HEK293 (cell line): ENCODE measurements at regions not wholly inside any gene's neighbourhood (a gene's known extent, or its start where the extent isn't known, plus 50 kb on each side); places are given as distances from the start of the nearest gene placed in this dataset.

Experiments
- GLIS2 ChIP-seq: fragments of 450-650 bp; formaldehyde crosslinking; IDR thresholded peaks from 2 replicates; pipeline ENCODE4 v1.5.1; 2016; ENCODE audit warnings: missing biosample characterization, missing genetic modification characterization
- HOXA7 ChIP-seq: sonication (generic); formaldehyde crosslinking; IDR thresholded peaks from 2 replicates; pipeline ENCODE4 v1.8.1; 2022; ENCODE audit warnings: missing genetic modification reagents, borderline replicate concordance
- HOXD13 ChIP-seq: sonication (generic); formaldehyde crosslinking; IDR thresholded peaks from 2 replicates; pipeline ENCODE4 v1.8.0; 2022; ENCODE audit warnings: missing genetic modification reagents, borderline replicate concordance
- KLF1 ChIP-seq: fragments of 450-650 bp; formaldehyde crosslinking; IDR thresholded peaks from 2 replicates; pipeline ENCODE4 v1.5.1; 2016; ENCODE audit warnings: missing biosample characterization, missing genetic modification characterization
- KLF9 ChIP-seq: fragments of 450-650 bp; formaldehyde crosslinking; IDR thresholded peaks from 2 replicates; pipeline ENCODE4 v1.5.1; 2016; ENCODE audit warnings: missing biosample characterization, missing genetic modification characterization, low read depth
- PRDM6 ChIP-seq: fragments of 450-650 bp; formaldehyde crosslinking; IDR thresholded peaks from 2 replicates; pipeline ENCODE4 v1.5.1; 2017; ENCODE audit warnings: missing biosample characterization, missing genetic modification characterization
- RBAK ChIP-seq: fragments of 450-650 bp; formaldehyde crosslinking; IDR thresholded peaks from 2 replicates; pipeline ENCODE4 v1.5.1; 2016; ENCODE audit warnings: missing biosample characterization, missing genetic modification characterization
- SP2 ChIP-seq: fragments of 450-650 bp; formaldehyde crosslinking; IDR thresholded peaks from 2 replicates; pipeline ENCODE4 v1.5.1; 2016; ENCODE audit warnings: missing biosample characterization, missing genetic modification characterization
- ZBTB17 ChIP-seq: fragments of 450-650 bp; formaldehyde crosslinking; IDR thresholded peaks from 2 replicates; pipeline ENCODE4 v1.5.1; 2016; ENCODE audit warnings: missing biosample characterization, missing genetic modification characterization
- ZBTB20 ChIP-seq: fragments of 450-650 bp; formaldehyde crosslinking; IDR thresholded peaks from 2 replicates; pipeline ENCODE4 v1.5.1; 2016; ENCODE audit warnings: missing biosample characterization, missing genetic modification characterization
- ZBTB44 ChIP-seq: fragments of 450-650 bp; IDR thresholded peaks from 2 replicates; pipeline ENCODE4 v1.5.1; 2018; ENCODE audit warnings: missing biosample characterization, mild to moderate bottlenecking, missing genetic modification characterization
- ZBTB48 ChIP-seq: fragments of 450-650 bp; formaldehyde crosslinking; IDR thresholded peaks from 2 replicates; pipeline ENCODE4 v1.5.1; 2016; ENCODE audit warnings: missing biosample characterization, missing genetic modification characterization
- ZBTB7A ChIP-seq: fragments of 450-650 bp; formaldehyde crosslinking; IDR thresholded peaks from 2 replicates; pipeline ENCODE4 v1.5.1; 2016; ENCODE audit warnings: low read depth, missing biosample characterization, missing genetic modification characterization
- ZFHX2 ChIP-seq: fragments of 450-650 bp; formaldehyde crosslinking; conservative IDR thresholded peaks from 2 replicates; pipeline ENCODE4 v1.5.1; 2016; ENCODE audit warnings: missing biosample characterization, missing genetic modification characterization
- ZNF221 ChIP-seq: fragments of 450-650 bp; formaldehyde crosslinking; IDR thresholded peaks from 2 replicates; pipeline ENCODE4 v1.5.1; 2017; ENCODE audit warnings: missing biosample characterization, missing genetic modification characterization, borderline replicate concordance
- ZNF394 ChIP-seq: fragments of 450-650 bp; formaldehyde crosslinking; IDR thresholded peaks from 2 replicates; pipeline ENCODE4 v1.5.1; 2016; ENCODE audit warnings: missing biosample characterization, missing genetic modification characterization, mild to moderate bottlenecking, moderate library complexity, borderline replicate concordance
- ZNF398 ChIP-seq: fragments of 450-650 bp; formaldehyde crosslinking; IDR thresholded peaks from 2 replicates; pipeline ENCODE4 v1.5.1; 2017; ENCODE audit warnings: missing biosample characterization, missing genetic modification characterization
- ZNF433 ChIP-seq: fragments of 450-650 bp; formaldehyde crosslinking; IDR thresholded peaks from 2 replicates; pipeline ENCODE4 v1.5.1; 2016; ENCODE audit warnings: missing biosample characterization, missing genetic modification characterization, low read depth
- ZNF510 ChIP-seq: fragments of 450-650 bp; formaldehyde crosslinking; IDR thresholded peaks from 2 replicates; pipeline ENCODE4 v1.5.1; 2018; ENCODE audit warnings: mild to moderate bottlenecking, missing genetic modification characterization, missing biosample characterization; ENCODE audit not compliant: insufficient replicate concordance
- ZNF514 ChIP-seq: fragments of 450-650 bp; formaldehyde crosslinking; IDR thresholded peaks from 2 replicates; pipeline ENCODE4 v1.5.1; 2016; ENCODE audit warnings: missing biosample characterization, missing genetic modification characterization
- ZNF518A ChIP-seq: fragments of 450-650 bp; formaldehyde crosslinking; conservative IDR thresholded peaks from 2 replicates; pipeline ENCODE4 v1.5.1; 2016; ENCODE audit warnings: low read depth, missing biosample characterization, missing genetic modification characterization
- ZNF544 ChIP-seq: fragments of 450-650 bp; formaldehyde crosslinking; IDR thresholded peaks from 2 replicates; pipeline ENCODE4 v1.5.0; 2017; ENCODE audit warnings: missing biosample characterization, missing genetic modification characterization
- ZNF623 ChIP-seq: fragments of 450-650 bp; formaldehyde crosslinking; IDR thresholded peaks from 2 replicates; pipeline ENCODE4 v1.5.1; 2016; ENCODE audit warnings: missing biosample characterization, missing genetic modification characterization
- ZNF654 ChIP-seq: fragments of 450-650 bp; formaldehyde crosslinking; IDR thresholded peaks from 2 replicates; pipeline ENCODE4 v1.5.1; 2016; ENCODE audit warnings: low read depth, missing biosample characterization, missing genetic modification characterization
- ZNF658 ChIP-seq: fragments of 450-650 bp; formaldehyde crosslinking; IDR thresholded peaks from 2 replicates; pipeline ENCODE4; 2016; ENCODE audit warnings: missing biosample characterization, missing genetic modification characterization
- ZNF660 ChIP-seq: fragments of 450-650 bp; IDR thresholded peaks from 2 replicates; pipeline ENCODE4 v1.5.1; 2018; ENCODE audit warnings: missing biosample characterization, mild to moderate bottlenecking, missing genetic modification characterization
- ZNF664 ChIP-seq: fragments of 450-650 bp; formaldehyde crosslinking; IDR thresholded peaks from 2 replicates; pipeline ENCODE4 v1.5.1; 2016; ENCODE audit warnings: missing biosample characterization, missing genetic modification characterization
- ZSCAN16 ChIP-seq: fragments of 450-650 bp; formaldehyde crosslinking; IDR thresholded peaks from 2 replicates; pipeline ENCODE4 v1.5.1; 2016; ENCODE audit warnings: missing biosample characterization, missing genetic modification characterization
- ZXDB ChIP-seq: fragments of 450-650 bp; formaldehyde crosslinking; IDR thresholded peaks from 2 replicates; pipeline ENCODE4 v1.5.1; 2016; ENCODE audit warnings: missing biosample characterization, missing genetic modification characterization
- TF ChIP-seq, protein P1 (sequence below): fragments of 450-650 bp; formaldehyde crosslinking; IDR thresholded peaks from 2 replicates; pipeline ENCODE4 v1.5.1; 2016; ENCODE audit warnings: missing biosample characterization, missing genetic modification characterization

DNA sequence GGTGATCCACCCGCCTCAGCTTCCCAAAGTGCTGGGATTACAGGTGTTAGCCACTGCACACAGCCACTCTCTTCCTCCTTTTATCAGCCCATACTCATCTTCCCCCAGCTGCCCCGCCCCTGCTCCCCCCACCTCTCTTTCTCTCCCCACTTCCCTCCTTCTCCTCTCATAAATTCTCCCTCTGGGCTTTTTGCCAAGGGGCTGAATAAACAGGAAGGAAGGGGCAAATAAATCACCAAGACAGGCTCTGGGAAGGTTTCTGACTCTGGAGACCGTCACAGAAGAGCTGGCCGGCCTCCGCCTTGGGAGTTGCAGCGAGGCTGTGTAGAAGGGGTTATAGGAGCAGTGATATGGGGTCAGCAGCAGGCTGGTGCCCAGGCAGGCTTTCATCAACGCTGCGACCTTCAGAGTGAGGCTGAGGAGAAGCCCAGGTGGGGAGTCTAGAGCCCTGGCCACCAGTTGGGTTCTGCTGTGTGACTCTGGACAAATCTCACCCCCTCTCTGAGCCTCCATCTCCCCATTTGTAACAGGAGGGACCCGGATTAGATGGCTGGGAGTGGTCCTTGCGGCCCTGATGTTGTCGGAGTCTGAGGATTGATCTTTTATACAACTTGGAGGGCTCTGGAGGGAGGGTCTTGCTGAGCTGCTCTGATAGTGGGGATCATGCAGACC is 62.6 kb upstream of the RASD2 start (continued):
- TF ChIP-seq, protein P1, sequence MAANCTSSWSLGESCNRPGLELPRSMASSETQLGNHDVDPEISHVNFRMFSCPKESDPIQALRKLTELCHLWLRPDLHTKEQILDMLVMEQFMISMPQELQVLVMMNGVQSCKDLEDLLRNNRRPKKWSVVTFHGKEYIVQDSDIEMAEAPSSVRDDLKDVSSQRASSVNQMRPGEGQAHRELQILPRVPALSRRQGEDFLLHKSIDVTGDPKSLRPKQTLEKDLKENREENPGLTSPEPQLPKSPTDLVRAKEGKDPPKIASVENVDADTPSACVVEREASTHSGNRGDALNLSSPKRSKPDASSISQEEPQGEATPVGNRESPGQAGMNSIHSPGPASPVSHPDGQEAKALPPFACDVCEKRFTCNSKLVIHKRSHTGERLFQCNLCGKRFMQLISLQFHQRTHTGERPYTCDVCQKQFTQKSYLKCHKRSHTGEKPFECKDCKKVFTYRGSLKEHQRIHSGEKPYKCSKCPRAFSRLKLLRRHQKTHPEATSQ (tag by site-specific recombination) = no peak
- TF ChIP-seq ZSCAN16 (no peak), ZNF510 (no peak), PRDM6 (tag by site-specific recombination) (peak; percentile 47; the same call in 1 of the 2 replicates), ZNF658 (tag by site-specific recombination) (no peak), ZNF544 (tag by site-specific recombination) (no peak), ZNF221 (tag by site-specific recombination) (no peak), ZFHX2 (tag by site-specific recombination) (peak; percentile 95), ZNF394 (tag by site-specific recombination) (0 out of 2 replicates have a peak, but pooled peaks have one; percentile 36), ZXDB (peak; percentile 74), ZNF398 (tag by site-specific recombination) (peak; percentile 98), GLIS2 (tag by site-specific recombination) (no peak), ZNF514 (no peak), ZBTB7A (tag by site-specific recombination) (no peak), SP2 (tag by site-specific recombination) (peak; percentile 52), ZNF654 (no peak), HOXD13 (CRISPR knock-in tag) (no peak), HOXA7 (no peak), ZNF433 (tag by site-specific recombination) (no peak), ZBTB44 (tag by site-specific recombination) (no peak), ZBTB17 (tag by site-specific recombination) (peak; percentile 34; the same call in 1 of the 2 replicates), ZNF623 (tag by site-specific recombination) (no peak), ZBTB48 (tag by site-specific recombination) (peak; percentile 50), KLF9 (0 out of 2 replicates have a peak, but pooled peaks have one; percentile 45), ZNF518A (tag by site-specific recombination) (no peak), ZNF664 (tag by site-specific recombination) (no peak), ZNF660 (tag by site-specific recombination) (peak; percentile 73), KLF1 (tag by site-specific recombination) (peak; percentile 59; the same call in 1 of the 2 replicates), RBAK (tag by site-specific recombination) (no peak), ZBTB20 (tag by site-specific recombination) (no peak)
